ENCODE measurements at regions not wholly inside any gene's neighbourhood (a gene's known extent, or its start where the extent isn't known, plus 50 kb on each side); places are given as distances from the start of the nearest gene placed in this dataset.

GRCh38 chr5:6907320-6907918 is 194.2 kb downstream of the TENT4A start:
- H3K4me3 ChIP-seq (ENCODE audit: low read length): no peak overlapping the region
- Mint-ChIP-seq H3K4me1 (no peaks in the 10 kb centered on the region), H3K27ac (no peak overlapping the region), H3K36me3 (no peaks in the 10 kb centered on the region), H3K9me3 (peaks cover 0 to 2% of the 10 kb centered on the region in 2 donors), H3K4me3 (no peak overlapping the region), H3K27me3 (ENCODE audit: low read depth in 2 of 2) (no peaks in the 10 kb centered on the region)
- H3K27ac ChIP-seq (ENCODE audit: low read length): no peak overlapping the region
- H3K9me3 ChIP-seq (ENCODE audit: control insufficient read depth, insufficient read depth, low read length): no peaks in the 10 kb centered on the region
- no peak for ATAC-seq
- H3K27me3 ChIP-seq (ENCODE audit: control insufficient read depth, insufficient read depth, low read length): no peaks in the 10 kb centered on the region
- 71% methylated on average over 8 of the region's 8 CpGs for WGBS (ENCODE audit: insufficient coverage)
- intact Hi-C loops (cut with micrococcal nuclease): no loop called here
- no peaks in the 10 kb centered on the region for H3K36me3 ChIP-seq (ENCODE audit: control insufficient read depth, insufficient read depth, low read length)
- H3K4me1 ChIP-seq (ENCODE audit: control insufficient read depth, insufficient read depth, low read length): no peaks in the 10 kb centered on the region
- no peak for TF ChIP-seq CTCF (IDR thresholded peaks at IDR 0.05)
- DNase-seq: no peak

GRCh38 chr5:6909901-6910300 is 196.7 kb downstream of the TENT4A start:
- Mint-ChIP-seq H3K27ac (no peak overlapping the region), H3K4me1 (no peaks in the 10 kb centered on the region), H3K36me3 (no peaks in the 10 kb centered on the region), H3K4me3 (no peak overlapping the region), H3K27me3 (ENCODE audit: low read depth in 2 of 2) (no peaks in the 10 kb centered on the region), H3K9me3 (no peaks in the 10 kb centered on the region)
- 74% methylated on average over 4 of the region's 4 CpGs for WGBS (ENCODE audit: insufficient coverage)
- Histone ChIP-seq H3K36me3 (ENCODE audit: control insufficient read depth, insufficient read depth, low read length) (no peaks in the 10 kb centered on the region), H3K9me3 (ENCODE audit: control insufficient read depth, insufficient read depth, low read length) (no peaks in the 10 kb centered on the region), H3K4me3 (ENCODE audit: low read length) (no peak overlapping the region), H3K27me3 (ENCODE audit: control insufficient read depth, insufficient read depth, low read length) (no peaks in the 10 kb centered on the region), H3K27ac (ENCODE audit: low read length) (no peak overlapping the region), H3K4me1 (ENCODE audit: control insufficient read depth, insufficient read depth, low read length) (no peaks in the 10 kb centered on the region)
- no peak for ATAC-seq
- TF ChIP-seq CTCF (IDR thresholded peaks at IDR 0.05): no peak
- no peak for DNase-seq
- intact Hi-C loops (cut with micrococcal nuclease): no loop called here

- DNase-seq: no peak
- Histone ChIP-seq H3K9me3 (ENCODE audit: control insufficient read depth, insufficient read depth, low read length) (no peaks in the 10 kb centered on the region), H3K4me3 (ENCODE audit: low read length) (no peak overlapping the region), H3K27me3 (ENCODE audit: control insufficient read depth, insufficient read depth, low read length) (no peaks in the 10 kb centered on the region), H3K36me3 (ENCODE audit: control insufficient read depth, insufficient read depth, low read length) (no peaks in the 10 kb centered on the region), H3K27ac (ENCODE audit: low read length) (no peak overlapping the region), H3K4me1 (ENCODE audit: control insufficient read depth, insufficient read depth, low read length) (no peaks in the 10 kb centered on the region)
- no peak for ATAC-seq
- peaks cover 0 to 9% of the 10 kb centered on the region in 2 donors for H3K27me3 Mint-ChIP-seq (ENCODE audit: low read depth in 2 of 2)
- intact Hi-C loops (cut with micrococcal nuclease): no loop called here
- 97% methylated on average over 3 of the region's 3 CpGs for WGBS (ENCODE audit: insufficient coverage)
- H3K36me3 Mint-ChIP-seq: no peaks in the 10 kb centered on the region
- H3K27ac Mint-ChIP-seq: no peak overlapping the region
- H3K4me3 Mint-ChIP-seq: no peak overlapping the region
- peaks cover 0 to 3% of the 10 kb centered on the region in 2 donors for H3K9me3 Mint-ChIP-seq
- TF ChIP-seq CTCF (IDR thresholded peaks at IDR 0.05): no peak
- H3K4me1 Mint-ChIP-seq: no peaks in the 10 kb centered on the region
Observed at GRCh38 chr5:6910950-6911349, 197.7 kb downstream of the TENT4A start.

- Mint-ChIP-seq H3K9me3 (peaks cover 0 to 9% of the 10 kb centered on the region in 2 donors), H3K4me3 (no peak overlapping the region), H3K36me3 (no peaks in the 10 kb centered on the region), H3K27me3 (ENCODE audit: low read depth in 2 of 2) (peaks cover 0 to 9% of the 10 kb centered on the region in 2 donors), H3K4me1 (no peaks in the 10 kb centered on the region), H3K27ac (no peak overlapping the region)
- H3K36me3 ChIP-seq (ENCODE audit: control insufficient read depth, insufficient read depth, low read length): no peaks in the 10 kb centered on the region
- WGBS (ENCODE audit: insufficient coverage): 98% methylated on average over 2 of the region's 2 CpGs
- DNase-seq (no peak), ATAC-seq (no peak)
- no peak for TF ChIP-seq CTCF (IDR thresholded peaks at IDR 0.05)
- no peak overlapping the region for H3K4me3 ChIP-seq (ENCODE audit: low read length)
- no peaks in the 10 kb centered on the region for H3K9me3 ChIP-seq (ENCODE audit: control insufficient read depth, insufficient read depth, low read length)
- H3K27ac ChIP-seq (ENCODE audit: low read length): no peak overlapping the region
- H3K4me1 ChIP-seq (ENCODE audit: control insufficient read depth, insufficient read depth, low read length): no peaks in the 10 kb centered on the region
- H3K27me3 ChIP-seq (ENCODE audit: control insufficient read depth, insufficient read depth, low read length): no peaks in the 10 kb centered on the region
- intact Hi-C loops (cut with micrococcal nuclease): no loop called here
Observed at GRCh38 chr5:6914347-6914746, 201.1 kb downstream of the TENT4A start.
